NOMO-1 treated with DMSO at 0.1 percent for 48 hours (cell line): ENCODE measurements at regions not wholly inside any gene's neighbourhood (a gene's known extent, or its start where the extent isn't known, plus 50 kb on each side); places are given as distances from the start of the nearest gene placed in this dataset.
"Not testable (repeated sequence)": the region's sequence is repeated elsewhere in the genome, so short reads cannot be mapped to it uniquely, and the experiment has no call there.

ENCODE experiments used
- DNase-seq: peaks from one replicate; lab custom pipeline; 2025; ENCODE audit not compliant: unreplicated experiment; lab: John Stamatoyannopoulos, UW

DNA sequence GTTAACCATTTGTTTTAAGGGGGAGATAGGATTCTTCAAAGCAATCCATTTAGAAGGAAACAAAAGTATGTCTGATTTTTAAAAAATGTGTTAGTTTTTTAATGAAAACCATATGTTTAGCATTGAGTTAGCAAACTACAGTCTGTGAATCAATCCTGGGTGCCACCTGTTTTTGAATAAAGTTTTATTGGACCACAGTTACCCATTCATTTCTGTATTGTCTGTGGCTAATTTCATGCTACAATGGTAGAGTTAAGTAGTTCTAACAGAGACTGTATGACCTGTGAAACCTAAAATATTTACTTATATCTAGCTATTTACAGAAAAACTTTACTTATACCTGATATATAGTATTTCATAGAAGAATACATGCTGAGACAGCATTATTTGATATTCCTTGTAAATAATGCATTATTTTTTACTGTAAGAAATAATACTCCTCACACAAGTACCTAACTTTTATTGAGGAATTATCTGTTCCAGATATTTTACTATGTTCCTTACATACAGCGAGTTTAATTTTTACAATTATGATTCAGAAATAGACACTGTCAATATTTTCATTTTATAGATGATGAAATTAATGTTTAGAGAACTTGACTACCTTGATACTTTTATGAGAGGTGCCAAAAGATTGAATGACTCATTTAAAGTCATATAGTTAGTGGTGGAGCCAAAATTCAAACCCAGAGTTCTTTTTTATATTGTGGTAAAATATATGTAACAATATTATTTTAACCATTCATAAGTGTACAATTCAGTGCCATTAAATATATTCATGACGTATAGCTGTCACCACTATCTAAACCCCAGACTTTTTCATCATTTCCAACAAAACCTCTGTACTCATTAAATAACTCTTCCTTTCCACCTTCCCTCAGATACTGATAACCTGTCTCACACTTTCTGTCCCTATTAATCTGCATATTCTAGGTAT, 122.0 kb downstream of the GLUD2 start:
- DNase-seq, result no peak

- DNase-seq, result no peak
Observed at GRCh38 chrX:121172703-121173102, 125.3 kb downstream of the GLUD2 start.

GRCh38 chrX:121179972-121180371, 132.6 kb downstream of the GLUD2 start:
- no peak for DNase-seq

DNA sequence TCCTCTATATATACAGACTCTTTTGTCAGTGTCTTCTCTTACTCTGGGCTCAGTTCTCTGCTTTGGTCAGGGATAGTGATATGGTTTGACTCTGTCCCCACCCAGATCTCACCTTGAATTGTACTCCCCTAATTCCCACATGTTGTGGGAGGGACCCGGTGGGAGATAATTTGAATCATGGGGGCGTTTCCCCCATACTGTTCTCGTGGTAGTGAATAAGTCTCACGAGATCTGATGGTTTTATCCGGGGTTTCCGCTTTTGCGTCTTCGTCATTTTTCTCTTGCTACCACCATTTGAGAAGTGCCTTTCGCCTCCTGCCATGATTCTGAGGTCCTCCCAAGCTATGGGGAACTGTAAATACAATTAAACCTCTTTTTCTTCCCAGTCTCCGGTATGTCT, 144.4 kb downstream of the GLUD2 start:
- DNase-seq, result no peak

- no peak for DNase-seq
Observed at GRCh38 chrX:121195719-121196118, 148.3 kb downstream of the GLUD2 start.

- not testable (repeated sequence) for DNase-seq
Observed at GRCh38 chrX:121196872-121197444, 149.5 kb downstream of the GLUD2 start.

DNA sequence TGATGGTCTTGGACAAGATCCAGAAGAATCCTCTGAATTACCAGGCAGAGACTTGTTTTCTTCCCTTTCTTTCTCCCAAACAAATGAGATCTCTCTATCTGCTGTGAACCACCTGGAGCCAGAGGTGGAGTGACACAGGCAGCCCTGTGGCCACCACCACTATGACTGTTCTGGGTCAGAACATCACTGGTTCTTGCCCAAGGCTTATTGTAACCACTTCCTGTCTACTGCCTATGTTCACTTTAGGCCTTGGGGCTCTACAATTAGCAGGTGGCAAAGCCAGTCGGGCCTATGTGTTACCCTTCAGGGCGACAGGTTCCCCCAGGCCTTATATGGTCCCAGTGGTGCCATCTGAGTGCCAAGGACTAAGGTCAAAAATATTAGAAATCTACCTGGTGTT, 161.2 kb downstream of the GLUD2 start:
- DNase-seq, result no peak

- DNase-seq, result no peak
Observed at GRCh38 chrX:121216641-121217374, 169.4 kb downstream of the GLUD2 start.

DNA sequence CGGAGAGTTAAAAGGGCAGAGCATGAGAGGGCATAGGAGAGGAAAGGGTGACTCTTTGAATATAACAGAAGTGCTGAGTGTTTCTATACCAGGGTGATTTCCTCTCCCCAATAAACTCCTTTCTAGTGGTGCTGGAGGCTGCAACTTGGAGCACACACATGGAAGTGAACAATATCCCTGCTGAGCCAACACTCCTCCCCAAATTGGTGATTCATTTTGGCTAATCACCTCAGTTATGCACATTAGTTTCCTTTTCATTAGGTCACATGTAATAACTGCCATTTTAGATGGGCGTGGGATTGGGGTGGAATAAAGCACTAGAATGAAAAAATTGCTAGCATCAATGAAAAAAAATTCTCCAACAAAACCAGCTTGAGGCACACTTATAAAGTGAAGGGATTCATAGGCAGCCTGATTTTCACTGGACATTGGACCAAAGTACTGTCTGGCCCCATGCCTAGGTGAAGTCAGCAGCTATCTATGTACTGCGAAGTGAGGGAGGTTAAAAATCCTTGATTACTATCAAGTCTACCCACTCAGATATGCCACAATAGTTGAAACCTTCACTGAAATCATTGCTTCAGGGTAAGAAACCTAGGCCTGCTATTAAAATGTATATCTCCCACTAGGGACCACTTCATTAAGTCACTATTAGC, 174.0 kb downstream of the GLUD2 start:
- no peak for DNase-seq

- DNase-seq, result no peak
Observed at GRCh38 chrX:121227888-121228287, 180.5 kb downstream of the GLUD2 start.

DNA sequence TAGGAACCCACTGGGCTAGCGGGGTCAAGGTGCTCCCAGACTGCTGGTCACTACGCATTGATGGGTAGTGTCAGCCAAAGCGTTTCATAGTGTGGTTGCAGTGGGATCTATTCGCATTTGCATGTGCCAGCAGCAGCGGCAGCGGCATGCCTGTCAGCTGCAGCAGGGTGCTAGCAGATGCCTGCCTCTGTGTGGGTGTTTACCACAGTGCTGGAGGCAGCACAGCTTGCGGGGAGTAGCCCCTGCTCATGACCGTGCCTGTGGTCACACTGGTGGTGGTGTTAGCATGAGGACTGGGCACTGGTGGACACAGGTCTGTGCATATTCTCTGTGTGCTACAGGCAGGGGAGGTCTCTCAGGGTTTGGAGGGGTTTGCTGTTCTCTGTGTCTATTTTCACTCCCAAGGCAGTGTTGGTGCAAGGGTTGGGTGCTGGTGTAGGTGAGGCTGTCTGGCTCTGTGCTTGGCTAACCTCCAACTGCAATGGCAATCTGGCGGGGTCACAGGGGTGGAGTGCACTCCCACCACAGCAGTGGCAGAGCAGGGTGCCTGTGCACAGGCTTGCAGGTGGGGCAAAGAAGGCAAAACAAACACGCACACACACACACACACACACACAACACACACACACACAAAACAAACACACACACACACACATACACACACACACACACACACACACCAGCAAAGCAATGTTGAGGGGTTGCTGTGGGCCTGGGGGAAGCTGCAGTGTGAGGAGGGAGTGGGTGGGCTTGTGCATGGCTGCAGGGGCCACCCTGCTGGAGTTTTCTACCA, 184.4 kb downstream of the GLUD2 start:
- no peak for DNase-seq

- no peak for DNase-seq
Observed at GRCh38 chrX:121236040-121236439, 188.6 kb downstream of the GLUD2 start.

- DNase-seq, result no peak
Observed at GRCh38 chrX:121238093-121238492, 190.7 kb downstream of the GLUD2 start.

DNA sequence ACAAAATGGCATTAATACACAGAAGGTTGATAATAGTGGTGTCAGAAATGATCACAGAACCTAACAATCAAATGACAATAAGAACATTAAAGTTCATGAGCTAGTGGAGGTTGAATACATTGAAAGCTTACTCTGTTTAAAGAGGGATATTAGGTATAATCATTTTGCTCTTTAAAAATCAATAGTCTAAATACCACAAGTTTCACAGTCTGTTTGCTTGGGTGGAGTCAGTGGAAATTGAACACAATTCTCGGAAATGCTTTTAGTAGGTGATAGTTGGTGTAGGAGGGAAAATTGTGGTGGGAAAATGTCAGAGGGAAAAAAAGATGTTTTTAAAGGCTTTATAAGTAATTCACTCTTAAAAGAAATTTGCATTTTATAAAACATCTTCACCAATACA, 197.1 kb downstream of the GLUD2 start:
- DNase-seq, result no peak

DNA sequence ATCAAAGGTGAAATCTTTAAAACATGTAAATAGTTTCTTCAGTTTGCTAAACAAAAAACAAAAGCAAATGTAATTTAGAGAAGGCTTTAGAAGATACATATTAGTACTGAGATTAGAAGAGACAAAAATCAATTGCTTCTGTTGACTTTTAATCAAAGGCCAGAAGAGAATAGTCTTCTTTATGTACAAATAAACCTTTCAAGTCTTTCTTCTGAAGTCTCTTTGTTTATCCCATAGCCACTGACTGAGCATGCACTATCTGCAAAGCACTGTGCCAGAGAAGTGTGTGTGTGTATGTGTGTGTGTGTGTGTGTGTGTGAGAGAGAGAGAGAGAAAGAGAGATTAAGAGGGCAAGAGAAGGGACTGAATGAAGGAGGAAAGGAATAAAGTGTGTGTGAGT, 198.4 kb downstream of the GLUD2 start:
- no peak for DNase-seq

- DNase-seq, result no peak
Observed at GRCh38 chrX:121254336-121254735, 206.9 kb downstream of the GLUD2 start.

DNA sequence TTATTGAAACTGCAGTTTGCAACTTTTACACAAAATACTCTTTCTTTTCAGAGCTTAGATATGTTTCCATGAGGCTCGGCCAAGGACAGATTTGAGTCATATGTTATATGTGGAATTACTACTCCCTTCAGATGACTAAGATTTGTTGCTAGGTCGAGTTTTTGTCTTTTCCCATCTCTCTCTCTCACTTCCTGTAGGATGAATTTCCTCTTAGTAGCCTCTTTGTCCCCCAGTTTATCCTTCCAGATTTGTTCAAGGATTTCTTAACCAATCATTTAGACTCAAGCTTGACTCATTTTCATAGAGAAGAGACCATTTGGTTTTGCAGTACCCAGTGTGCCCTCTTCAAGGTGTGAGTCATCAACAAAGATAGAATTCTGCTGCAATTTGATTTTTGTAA, 209.2 kb downstream of the GLUD2 start:
- no peak for DNase-seq

- no peak for DNase-seq
Observed at GRCh38 chrX:121258545-121258944, 211.1 kb downstream of the GLUD2 start.

GRCh38 chrX:121259170-121259569, 211.8 kb downstream of the GLUD2 start:
- no peak for DNase-seq

DNA sequence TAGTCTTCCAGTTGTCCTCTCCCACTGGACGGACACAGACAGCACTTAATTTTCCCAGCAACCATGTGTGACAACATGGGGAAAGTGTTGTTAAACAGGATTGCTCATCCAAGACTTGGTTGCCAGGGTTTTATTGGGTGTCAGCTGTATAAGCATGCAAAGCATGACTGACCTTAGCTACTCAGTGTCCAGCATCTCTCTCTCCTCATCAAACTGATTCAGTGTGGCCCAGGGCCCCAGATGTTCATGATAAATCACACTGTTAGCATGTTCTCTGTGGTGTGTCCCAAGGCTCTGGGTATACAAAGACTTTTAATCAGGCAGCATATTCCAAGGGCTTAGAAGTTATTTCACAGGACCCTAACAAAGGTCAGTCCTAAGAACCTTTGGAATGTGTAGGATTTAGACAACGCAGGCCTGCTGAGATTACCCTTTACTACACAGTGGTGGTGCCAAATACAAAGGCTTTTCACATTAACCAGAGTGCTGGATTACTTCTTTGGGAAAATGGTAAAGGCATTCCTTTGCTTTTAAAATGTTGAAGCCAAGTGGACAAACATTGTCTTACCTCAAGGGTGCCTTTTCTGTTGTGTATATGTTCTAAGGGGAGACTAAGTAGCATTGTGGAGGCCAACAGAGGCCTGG, 213.3 kb downstream of the GLUD2 start:
- no peak for DNase-seq
